A673 (cell line): ENCODE measurements at regions not wholly inside any gene's neighbourhood (a gene's known extent, or its start where the extent isn't known, plus 50 kb on each side); places are given as distances from the start of the nearest gene placed in this dataset.

ENCODE experiments used
- BruUV-seq: library from RNA; stranded (reverse); fragments of 400-500 nt; replicated peaks from 2 replicates; lab custom pipeline; 2021; lab: Mats Ljungman, UMichigan
- CTCF ChIA-PET: fragments of 300-600 bp; sonication (Branson Sonifier 250); formaldehyde crosslinking; loops from one replicate; lab custom pipeline; 2022; ENCODE audit warnings: antibody characterized with exemption; lab: Charles Lee
- POLR2A ChIA-PET: fragments of 300-600 bp; sonication (Branson Sonifier 250); formaldehyde crosslinking; loops from one replicate; lab custom pipeline; 2022; ENCODE audit warnings: antibody characterized with exemption; ENCODE audit not compliant: low non-redundant PET; lab: Charles Lee
- DNase-seq: peaks from one replicate; pipeline ENCODE4 v3.0.0-alpha.2; 2015; ENCODE audit warnings: low spot score
- H3K27ac ChIP-seq: fragments of 200-600 bp; sonication (generic); 2 replicates; pipeline ENCODE4 v1.5.1; 2016; ENCODE audit warnings: mixed run types, low read depth, mild to moderate bottlenecking, mixed read lengths, antibody characterized with exemption, low read length; ENCODE audit not compliant: poor library complexity, severe bottlenecking
- H3K27me3 ChIP-seq: fragments of 200-600 bp; sonication (generic); replicated peaks from 2 replicates; pipeline ENCODE4 v1.6.1; 2017; ENCODE audit warnings: mixed run types, low read depth, mild to moderate bottlenecking, mixed read lengths, antibody characterized with exemption, low read length; ENCODE audit not compliant: insufficient read depth, poor library complexity
- H3K36me3 ChIP-seq: fragments of 200-600 bp; sonication (generic); 2 replicates; pipeline ENCODE4 v1.6.1; 2016; ENCODE audit warnings: mixed run types, mild to moderate bottlenecking, mixed read lengths, antibody characterized with exemption, low read length; ENCODE audit not compliant: insufficient read depth, poor library complexity, severe bottlenecking
- H3K4me1 ChIP-seq: fragments of 200-600 bp; sonication (generic); 2 replicates; pipeline ENCODE4 v1.6.1; 2017; ENCODE audit warnings: mixed run types, mild to moderate bottlenecking, mixed read lengths, antibody characterized with exemption, low read length; ENCODE audit not compliant: insufficient read depth, poor library complexity, severe bottlenecking
- H3K4me3 ChIP-seq: fragments of 200-600 bp; sonication (generic); 2 replicates; pipeline ENCODE4 v1.5.1; 2016; ENCODE audit warnings: low read depth, mixed run types, mild to moderate bottlenecking, mixed read lengths, low read length; ENCODE audit not compliant: poor library complexity, severe bottlenecking
- H3K9me3 ChIP-seq: fragments of 200-600 bp; sonication (generic); 2 replicates; pipeline ENCODE4 v1.6.1; 2016; ENCODE audit warnings: mixed run types, low read depth, mild to moderate bottlenecking, mixed read lengths, antibody characterized with exemption, low read length; ENCODE audit not compliant: poor library complexity, severe bottlenecking
- CTCF ChIP-seq: fragments of 300-800, 200-600 bp; sonication (generic); conservative IDR thresholded peaks from 2 replicates; pipeline ENCODE4 v1.5.1; 2017; ENCODE audit warnings: low read depth, mild to moderate bottlenecking, antibody characterized with exemption, low read length, moderate library complexity, mixed read lengths
- EZH2 ChIP-seq: fragments of 200-600 bp; sonication (generic); IDR thresholded peaks from 2 replicates; pipeline ENCODE4 v1.6.1; 2017; ENCODE audit warnings: borderline replicate concordance, low read depth, mild to moderate bottlenecking, mixed read lengths, antibody characterized with exemption, low read length; ENCODE audit not compliant: poor library complexity, severe bottlenecking
- intact Hi-C: fragments of 100-400 bp; cut with micrococcal nuclease; formaldehyde crosslinking; loops from one replicate; pipeline ENCODE4 v1.10.0; 2022; ENCODE audit not compliant: unreplicated experiment

GRCh38 chr11:109978895-109979294 lies 114.3 kb upstream of the ZC3H12C start:
- Histone ChIP-seq H3K9me3 (no peaks in the 10 kb centered on the region), H3K27ac (no peak overlapping the region), H3K4me1 (peaks cover 11% of the 10 kb centered on the region), H3K4me3 (no peak overlapping the region), H3K36me3 (no peaks in the 10 kb centered on the region), H3K27me3 (no peaks in the 10 kb centered on the region)
- TF ChIP-seq CTCF (no peak), EZH2 (no peak)
- CTCF ChIA-PET, result interaction anchor here (0.7 kb wide), 1 partner anchor 418 kb away, joined by 3 read pairs; no protein-coding TSS in a partner anchor
- BruUV-seq, result no TSS peak
- intact Hi-C loops, result no loop called here
- DNase-seq, result no peak
- POLR2A ChIA-PET, result no interaction called here

- CTCF ChIA-PET, result no interaction called here
- no peaks in the 10 kb centered on the region for H3K36me3 ChIP-seq
- H3K27me3 ChIP-seq, result no peaks in the 10 kb centered on the region
- H3K4me1 ChIP-seq, result peaks cover 1% of the 10 kb centered on the region
- no peak for DNase-seq
- intact Hi-C loops, result no loop called here
- POLR2A ChIA-PET, result no interaction called here
- H3K4me3 ChIP-seq, result no peak overlapping the region
- H3K9me3 ChIP-seq, result no peaks in the 10 kb centered on the region
- BruUV-seq, result no TSS peak
- TF ChIP-seq EZH2, result no peak
- TF ChIP-seq CTCF, result no peak
- H3K27ac ChIP-seq, result no peak overlapping the region
Measured at GRCh38 chr11:109981031-109981636, 112.1 kb upstream of the ZC3H12C start.

- no peaks in the 10 kb centered on the region for H3K36me3 ChIP-seq
Measured at GRCh38 chr11:109983358-109983757, 109.8 kb upstream of the ZC3H12C start.

More at GRCh38 chr11:109983358-109983757, 109.8 kb upstream of the ZC3H12C start:
- ChIA-PET CTCF (no interaction called here), POLR2A (no interaction called here)
- TF ChIP-seq EZH2 (no peak), CTCF (no peak)
- Histone ChIP-seq H3K27me3 (no peaks in the 10 kb centered on the region), H3K9me3 (no peaks in the 10 kb centered on the region), H3K4me3 (no peak overlapping the region), H3K27ac (no peak overlapping the region), H3K4me1 (no peaks in the 10 kb centered on the region)
- no TSS peak for BruUV-seq
- intact Hi-C loops, result no loop called here
- DNase-seq, result no peak
